ENCODE measurements at regions not wholly inside any gene's neighbourhood (a gene's known extent, or its start where the extent isn't known, plus 50 kb on each side); places are given as distances from the start of the nearest gene placed in this dataset.

- TF ChIP-seq YY1 (IDR thresholded peaks at IDR 0.05; ENCODE audit: insufficient read depth, insufficient read length), result no peak
- no peak for TF ChIP-seq SUZ12 (IDR thresholded peaks at IDR 0.05; ENCODE audit: extremely low read depth, insufficient read depth, insufficient read length)
- TF ChIP-seq ZNF274 (IDR thresholded peaks at IDR 0.05; ENCODE audit: low read depth, low read length), result no peak
These were observed 320.1 kb upstream of the TARS1 start for GRCh38 chr5:33120671-33121070.
